PC-3 (cell line): ENCODE measurements at regions not wholly inside any gene's neighbourhood (a gene's known extent, or its start where the extent isn't known, plus 50 kb on each side); places are given as distances from the start of the nearest gene placed in this dataset.

Experiments
- ATAC-seq: fragments of 200-7000 bp; cut with Tn5 transposase; 2 replicates; pipeline ENCODE4 v1.9.1; 2020; ENCODE audit warnings: mild to moderate bottlenecking, moderate library complexity
- BruUV-seq: library from RNA; stranded (reverse); fragments of 400-500 nt; replicated peaks from 2 replicates; lab custom pipeline; 2021; lab: Mats Ljungman, UMichigan
- CTCF ChIA-PET: fragments of 300-600 bp; sonication (Branson Sonifier 250); formaldehyde crosslinking; loops from one replicate; lab custom pipeline; 2022; ENCODE audit warnings: antibody characterized with exemption; lab: Charles Lee
- POLR2A ChIA-PET: fragments of 300-600 bp; sonication (Branson Sonifier 250); formaldehyde crosslinking; loops from one replicate; lab custom pipeline; 2022; ENCODE audit warnings: antibody characterized with exemption; ENCODE audit not compliant: unreplicated experiment; lab: Charles Lee
- DNase-seq: peaks from one replicate; pipeline ENCODE4 v3.0.0-alpha.2; 2015
- H2AFZ ChIP-seq: fragments of 300-600 bp; sonication (generic); 2 replicates; pipeline ENCODE4 v1.6.0; 2016; ENCODE audit warnings: antibody characterized with exemption, low read length
- H3F3A ChIP-seq: fragments of 300-600 bp; sonication (generic); one replicate; pipeline ENCODE4 v1.6.0; 2017; ENCODE audit warnings: antibody characterized with exemption, low read length, control low read depth, mild to moderate bottlenecking; ENCODE audit not compliant: unreplicated experiment
- H3K27ac ChIP-seq: fragments of 300-600 bp; sonication (generic); 2 replicates; pipeline ENCODE4 v1.5.1; 2016; ENCODE audit warnings: mild to moderate bottlenecking, low read length
- H3K27me3 ChIP-seq: fragments of 300-600 bp; sonication (generic); 2 replicates; pipeline ENCODE4 v1.6.1; 2016; ENCODE audit warnings: low read length, mixed read lengths
- H3K36me3 ChIP-seq: fragments of 300-600 bp; sonication (generic); 2 replicates; pipeline ENCODE4 v1.6.1; 2016; ENCODE audit warnings: low read depth, mixed run types, low read length, mixed read lengths
- H3K4me1 ChIP-seq: fragments of 300-600 bp; sonication (generic); 2 replicates; pipeline ENCODE4 v1.5.1; 2016; ENCODE audit warnings: low read length; ENCODE audit not compliant: insufficient read depth
- H3K4me2 ChIP-seq: fragments of 300-600 bp; sonication (generic); 2 replicates; pipeline ENCODE4 v1.6.0; 2016; ENCODE audit warnings: low read length
- H3K4me3 ChIP-seq: fragments of 300-600 bp; sonication (generic); 2 replicates; pipeline ENCODE4 v1.5.1; 2016; ENCODE audit warnings: mild to moderate bottlenecking, low read length, mixed read lengths
- H3K79me2 ChIP-seq: fragments of 300-600 bp; sonication (generic); 2 replicates; pipeline ENCODE4 v1.6.1; 2017; ENCODE audit warnings: low read length, mixed read lengths
- H3K9ac ChIP-seq: fragments of 300-600 bp; sonication (generic); 2 replicates; pipeline ENCODE4 v1.6.0; 2016; ENCODE audit warnings: mild to moderate bottlenecking, low read length
- H3K9me2 ChIP-seq: fragments of 300-600 bp; sonication (generic); replicated peaks from 2 replicates; pipeline ENCODE4 v1.6.1; 2016; ENCODE audit warnings: mixed run types, low read length, mixed read lengths
- H3K9me3 ChIP-seq: fragments of 300-600 bp; sonication (generic); 2 replicates; pipeline ENCODE4 v1.6.1; 2016; ENCODE audit warnings: low read length, mixed read lengths
- H4K20me1 ChIP-seq: fragments of 300-600 bp; sonication (generic); 2 replicates; pipeline ENCODE4 v1.6.1; 2016; ENCODE audit warnings: low read length, mixed read lengths
- EZH2 ChIP-seq: fragments of 300-600 bp; sonication (generic); IDR thresholded peaks from one replicate; pipeline ENCODE4 v1.6.1; 2017; ENCODE audit warnings: antibody characterized with exemption, mild to moderate bottlenecking, low read length; ENCODE audit not compliant: unreplicated experiment
- EZH2phosphoT487 ChIP-seq: fragments of 300-600 bp; sonication (generic); IDR thresholded peaks from 2 replicates; pipeline ENCODE4 v1.6.1; 2018; ENCODE audit warnings: mild to moderate bottlenecking, antibody characterized with exemption, low read length, borderline replicate concordance
- intact Hi-C: fragments of 100-400 bp; cut with micrococcal nuclease; formaldehyde crosslinking; loops from 2 replicates; pipeline ENCODE4 v1.9.0; 2023
- TF ChIP-seq, protein P1 (sequence below): fragments of 300-600 bp; sonication (generic); conservative IDR thresholded peaks from 2 replicates; pipeline ENCODE4 v1.5.1; 2017; ENCODE audit warnings: antibody characterized with exemption, low read depth, mild to moderate bottlenecking, low read length

GRCh38 chr20:48480216-48480772 lies 347.5 kb downstream of the PREX1 start:
- ATAC-seq, result no peak
- no peaks in the 10 kb centered on the region for H3K79me2 ChIP-seq
- peaks cover 83% of the 10 kb centered on the region for H3K27me3 ChIP-seq
- no peak overlapping the region for H3K4me2 ChIP-seq
- H2AFZ ChIP-seq, result no peak overlapping the region
- H3K9ac ChIP-seq, result no peak overlapping the region
- H3K27ac ChIP-seq, result no peak overlapping the region
- no peak overlapping the region for H3K4me3 ChIP-seq
- H3K36me3 ChIP-seq, result no peaks in the 10 kb centered on the region
- BruUV-seq, result no TSS peak
- intact Hi-C loops, result no loop called here
- no peaks in the 10 kb centered on the region for H3F3A ChIP-seq
- H4K20me1 ChIP-seq, result no peaks in the 10 kb centered on the region
- ChIA-PET CTCF (no interaction called here), POLR2A (no interaction called here)
- TF ChIP-seq, protein P1, sequence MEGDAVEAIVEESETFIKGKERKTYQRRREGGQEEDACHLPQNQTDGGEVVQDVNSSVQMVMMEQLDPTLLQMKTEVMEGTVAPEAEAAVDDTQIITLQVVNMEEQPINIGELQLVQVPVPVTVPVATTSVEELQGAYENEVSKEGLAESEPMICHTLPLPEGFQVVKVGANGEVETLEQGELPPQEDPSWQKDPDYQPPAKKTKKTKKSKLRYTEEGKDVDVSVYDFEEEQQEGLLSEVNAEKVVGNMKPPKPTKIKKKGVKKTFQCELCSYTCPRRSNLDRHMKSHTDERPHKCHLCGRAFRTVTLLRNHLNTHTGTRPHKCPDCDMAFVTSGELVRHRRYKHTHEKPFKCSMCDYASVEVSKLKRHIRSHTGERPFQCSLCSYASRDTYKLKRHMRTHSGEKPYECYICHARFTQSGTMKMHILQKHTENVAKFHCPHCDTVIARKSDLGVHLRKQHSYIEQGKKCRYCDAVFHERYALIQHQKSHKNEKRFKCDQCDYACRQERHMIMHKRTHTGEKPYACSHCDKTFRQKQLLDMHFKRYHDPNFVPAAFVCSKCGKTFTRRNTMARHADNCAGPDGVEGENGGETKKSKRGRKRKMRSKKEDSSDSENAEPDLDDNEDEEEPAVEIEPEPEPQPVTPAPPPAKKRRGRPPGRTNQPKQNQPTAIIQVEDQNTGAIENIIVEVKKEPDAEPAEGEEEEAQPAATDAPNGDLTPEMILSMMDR, result no peak
- no peak for TF ChIP-seq EZH2
- no peak for TF ChIP-seq EZH2phosphoT487
- H3K9me2 ChIP-seq, result no peaks in the 10 kb centered on the region
- peaks cover 7% of the 10 kb centered on the region for H3K4me1 ChIP-seq
- DNase-seq, result no peak
- no peaks in the 10 kb centered on the region for H3K9me3 ChIP-seq

GRCh38 chr20:48478806-48479585 lies 348.8 kb downstream of the PREX1 start:
- Histone ChIP-seq H3K27me3 (peaks cover 96% of the 10 kb centered on the region), H2AFZ (no peak overlapping the region)

More at GRCh38 chr20:48478806-48479585, 348.8 kb downstream of the PREX1 start:
- no peak for DNase-seq
- Histone ChIP-seq H3K36me3 (no peaks in the 10 kb centered on the region), H3K4me1 (no peaks in the 10 kb centered on the region), H4K20me1 (no peaks in the 10 kb centered on the region), H3K4me2 (no peak overlapping the region), H3K4me3 (no peak overlapping the region), H3K9me2 (no peaks in the 10 kb centered on the region), H3K9ac (no peak overlapping the region), H3K9me3 (no peaks in the 10 kb centered on the region), H3F3A (no peaks in the 10 kb centered on the region), H3K79me2 (no peaks in the 10 kb centered on the region), H3K27ac (no peak overlapping the region)
- BruUV-seq, result no TSS peak
- TF ChIP-seq EZH2phosphoT487 (no peak), EZH2 (no peak)
- TF ChIP-seq, protein P1, result no peak
- ChIA-PET POLR2A (no interaction called here), CTCF (no interaction called here)
- no peak for ATAC-seq
- intact Hi-C loops, result no loop called here
